ENCODE measurements at regions not wholly inside any gene's neighbourhood (a gene's known extent, or its start where the extent isn't known, plus 50 kb on each side); places are given as distances from the start of the nearest gene placed in this dataset.

DNA sequence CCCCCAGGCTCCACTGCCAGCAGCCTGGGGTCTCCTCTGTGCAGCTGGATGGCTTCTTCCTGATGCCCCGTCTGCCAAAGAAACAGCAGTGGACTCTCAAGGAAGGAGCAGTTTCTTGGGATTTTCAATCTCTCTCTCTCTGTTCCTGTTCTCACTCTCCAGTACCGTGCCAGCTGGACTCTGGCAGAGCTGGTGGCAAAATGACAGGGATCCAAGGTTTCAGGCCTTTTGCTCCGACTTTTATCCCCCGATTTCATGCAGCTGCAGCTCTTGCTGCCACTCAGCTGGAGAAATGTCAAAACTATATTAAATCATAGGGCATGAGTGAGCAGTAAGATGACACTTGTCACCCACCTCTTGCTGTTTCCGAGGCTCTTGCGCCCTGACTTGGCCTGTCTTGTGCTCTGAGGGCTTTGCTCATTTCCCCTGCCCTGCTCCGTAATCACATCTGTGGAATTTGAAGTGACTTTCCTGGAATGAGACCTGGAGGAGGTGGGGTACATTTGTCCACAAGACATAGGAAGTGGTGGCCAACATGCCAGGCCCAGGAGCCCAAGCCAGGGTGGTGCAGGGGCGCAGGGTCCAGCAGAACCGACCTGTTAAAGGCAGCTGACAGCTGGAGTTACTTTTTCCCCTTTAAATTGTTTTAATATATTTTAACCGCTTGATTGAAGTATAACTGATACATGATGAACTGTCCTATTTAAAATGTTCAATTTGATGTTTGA lies 576.2 kb downstream of the PTPRU start:
- H3K9me3 Mint-ChIP-seq: no peaks in the 10 kb centered on the region
- intact Hi-C loops (cut with micrococcal nuclease): no loop called here
- no peaks in the 10 kb centered on the region for H3K36me3 Mint-ChIP-seq (ENCODE audit: low read depth)
- peaks cover 24% of the 10 kb centered on the region for H3K27me3 Mint-ChIP-seq
- H3K27ac Mint-ChIP-seq: no peak overlapping the region
- DNase-seq: no peak
- no peaks in the 10 kb centered on the region for H3K4me1 Mint-ChIP-seq
- H3K4me3 Mint-ChIP-seq: no peak overlapping the region

DNA sequence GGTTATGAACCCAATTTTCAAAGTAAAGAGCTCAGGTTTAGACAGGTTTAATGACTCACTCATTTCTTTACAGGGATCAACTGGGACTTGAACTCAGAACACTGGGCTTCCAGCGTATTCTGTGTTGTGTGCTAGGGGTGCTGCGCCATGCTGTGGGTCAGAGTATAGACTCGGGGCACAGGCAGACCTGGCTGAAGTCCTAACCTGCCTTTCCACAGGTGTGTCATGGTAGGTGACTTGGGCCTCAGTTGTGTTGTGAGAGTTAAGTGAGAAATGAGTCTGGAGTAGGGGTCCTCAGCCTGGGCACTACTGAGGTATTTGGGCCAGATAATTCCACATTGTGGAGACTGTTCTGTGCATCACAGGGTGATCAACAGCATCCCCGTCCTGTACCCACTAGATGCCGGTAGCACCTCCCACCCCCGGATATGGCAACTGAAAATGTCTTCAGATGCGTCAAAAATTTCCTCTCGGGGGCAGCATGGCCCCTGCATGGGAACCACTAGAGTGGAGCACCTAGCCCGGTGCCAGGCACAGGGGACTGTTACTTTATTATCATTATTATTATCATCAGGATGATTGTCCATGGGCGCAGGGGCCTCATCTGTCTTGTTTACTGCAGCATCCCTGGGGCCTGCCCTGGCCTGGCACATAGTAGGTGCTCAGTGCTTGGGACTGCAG lies 575.5 kb downstream of the PTPRU start:
- no peaks in the 10 kb centered on the region for H3K36me3 Mint-ChIP-seq (ENCODE audit: low read depth)
- H3K27me3 Mint-ChIP-seq: peaks cover 19% of the 10 kb centered on the region
- no peaks in the 10 kb centered on the region for H3K9me3 Mint-ChIP-seq
- intact Hi-C loops (cut with micrococcal nuclease): no loop called here
- DNase-seq: no peak
- no peaks in the 10 kb centered on the region for H3K4me1 Mint-ChIP-seq
- H3K27ac Mint-ChIP-seq: no peak overlapping the region
- H3K4me3 Mint-ChIP-seq: no peak overlapping the region

DNA sequence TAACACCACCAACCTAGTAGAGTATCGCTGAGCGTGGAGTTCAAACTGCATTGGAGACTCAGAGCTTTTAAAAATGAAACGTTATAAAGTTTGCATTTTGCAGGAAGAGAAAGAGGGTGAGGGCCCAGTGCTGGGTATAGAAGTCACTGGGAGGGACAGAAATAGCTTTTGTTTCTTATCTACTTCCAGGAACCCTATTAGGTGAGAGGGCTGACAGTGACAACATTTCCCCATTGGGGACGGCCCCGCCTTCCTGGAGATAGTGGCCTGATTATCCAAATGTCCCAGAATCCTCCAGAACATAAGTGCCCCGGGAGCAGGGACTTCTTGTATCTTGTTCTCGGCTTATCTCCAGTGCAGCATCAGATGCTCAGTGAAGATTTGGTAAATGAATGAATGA lies 574.9 kb downstream of the PTPRU start:
- intact Hi-C loops (cut with micrococcal nuclease): no loop called here
- no peaks in the 10 kb centered on the region for H3K9me3 Mint-ChIP-seq

DNA sequence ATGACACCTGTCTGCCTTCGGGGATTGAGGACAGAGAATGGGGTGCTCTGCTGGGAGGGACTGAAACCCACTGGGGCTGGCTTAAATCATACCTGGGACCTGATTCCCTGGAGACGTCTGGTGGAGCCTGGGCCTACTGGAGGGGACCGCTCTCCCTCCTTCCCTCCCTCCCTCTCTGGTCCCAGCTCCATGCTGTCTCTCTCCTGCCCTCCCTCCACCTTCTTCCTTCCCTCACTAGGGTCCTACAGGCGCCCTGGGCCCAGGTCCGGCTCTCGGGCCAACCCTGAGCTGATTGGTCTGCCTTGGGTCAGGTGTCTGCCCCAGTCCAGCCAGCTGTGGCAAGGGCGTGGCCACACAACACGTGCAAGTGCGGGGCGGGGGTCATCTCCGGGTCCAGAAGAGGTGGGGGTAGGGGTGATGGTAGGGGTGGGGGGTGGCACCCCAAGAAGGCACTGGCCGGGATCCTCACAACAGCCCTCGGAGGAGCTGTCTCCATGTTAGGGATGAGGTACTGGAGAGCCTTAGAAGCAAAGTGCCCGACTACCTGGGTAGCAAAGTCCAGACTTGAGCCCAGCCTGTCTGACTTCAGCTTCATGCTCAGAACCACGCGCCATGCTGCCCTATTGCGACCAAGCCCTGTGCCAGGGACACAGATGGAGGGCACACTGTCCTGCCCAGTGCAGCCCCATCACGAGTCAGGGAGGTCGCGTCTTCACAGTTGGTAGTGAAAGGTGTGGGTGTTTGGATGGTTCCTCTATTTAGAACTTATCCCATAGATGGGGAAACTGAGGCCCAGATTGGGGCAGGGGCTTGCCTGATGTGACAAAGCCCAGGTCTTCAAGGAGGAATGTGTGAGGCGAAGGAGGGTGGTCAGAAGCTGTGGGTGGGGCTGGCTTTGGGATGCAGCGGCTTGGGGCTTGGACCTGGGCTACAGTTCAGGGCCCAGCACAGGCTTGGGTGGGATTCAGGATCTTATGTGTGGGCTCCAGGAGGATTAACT lies 574.1 kb downstream of the PTPRU start:
- no peaks in the 10 kb centered on the region for H3K36me3 Mint-ChIP-seq (ENCODE audit: low read depth)

More for the DNA sequence above, 574.9 kb downstream of the PTPRU start:
- Mint-ChIP-seq H3K4me3 (no peak overlapping the region), H3K36me3 (ENCODE audit: low read depth) (no peaks in the 10 kb centered on the region), H3K27ac (no peak overlapping the region), H3K27me3 (peaks cover 13% of the 10 kb centered on the region), H3K4me1 (no peaks in the 10 kb centered on the region)
- DNase-seq: no peak

DNA sequence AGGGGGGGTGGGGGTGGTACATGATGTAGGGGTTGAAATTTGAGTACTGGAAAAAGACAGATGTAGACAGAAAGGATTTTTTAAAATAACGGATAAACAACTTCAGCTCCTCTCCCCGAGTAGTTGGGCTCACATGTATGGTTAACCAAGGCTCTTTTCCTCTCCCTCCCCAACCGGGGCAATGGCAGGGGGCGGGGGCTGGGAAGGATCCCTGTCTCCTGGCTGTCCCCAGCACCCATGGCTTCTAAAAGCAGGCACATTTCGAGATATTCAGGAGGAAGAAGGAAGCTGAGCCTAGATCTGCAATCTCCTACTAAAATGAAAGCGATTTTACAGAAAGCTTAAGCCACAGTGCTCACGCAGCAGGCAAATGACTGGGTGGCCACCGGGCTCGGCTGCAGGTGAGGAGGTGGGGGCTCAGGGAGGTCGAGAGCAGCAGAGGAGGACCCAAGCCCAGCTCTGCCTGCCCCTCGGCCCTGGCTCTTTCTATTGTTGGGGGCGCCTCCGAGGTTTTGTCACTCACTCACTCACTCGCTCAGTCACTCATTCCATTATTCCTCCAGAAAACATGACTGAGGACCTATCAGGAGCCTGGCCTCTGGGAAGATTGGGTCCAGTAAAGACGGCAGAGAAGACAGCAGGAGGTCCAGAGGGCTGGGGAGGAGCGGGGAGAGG lies 573.3 kb downstream of the PTPRU start:
- no peak overlapping the region for H3K27ac Mint-ChIP-seq
- DNase-seq: no peak
- no peaks in the 10 kb centered on the region for H3K4me1 Mint-ChIP-seq
- H3K36me3 Mint-ChIP-seq (ENCODE audit: low read depth): no peaks in the 10 kb centered on the region
- H3K9me3 Mint-ChIP-seq: no peaks in the 10 kb centered on the region
- intact Hi-C loops (cut with micrococcal nuclease): no loop called here
- no peak overlapping the region for H3K4me3 Mint-ChIP-seq
- peaks cover 4% of the 10 kb centered on the region for H3K27me3 Mint-ChIP-seq

More for the DNA sequence above, 574.1 kb downstream of the PTPRU start:
- DNase-seq: no peak
- H3K4me3 Mint-ChIP-seq: no peak overlapping the region
- intact Hi-C loops (cut with micrococcal nuclease): no loop called here
- H3K9me3 Mint-ChIP-seq: no peaks in the 10 kb centered on the region
- H3K27me3 Mint-ChIP-seq: peaks cover 6% of the 10 kb centered on the region
- H3K27ac Mint-ChIP-seq: no peak overlapping the region
- H3K4me1 Mint-ChIP-seq: no peaks in the 10 kb centered on the region

DNA sequence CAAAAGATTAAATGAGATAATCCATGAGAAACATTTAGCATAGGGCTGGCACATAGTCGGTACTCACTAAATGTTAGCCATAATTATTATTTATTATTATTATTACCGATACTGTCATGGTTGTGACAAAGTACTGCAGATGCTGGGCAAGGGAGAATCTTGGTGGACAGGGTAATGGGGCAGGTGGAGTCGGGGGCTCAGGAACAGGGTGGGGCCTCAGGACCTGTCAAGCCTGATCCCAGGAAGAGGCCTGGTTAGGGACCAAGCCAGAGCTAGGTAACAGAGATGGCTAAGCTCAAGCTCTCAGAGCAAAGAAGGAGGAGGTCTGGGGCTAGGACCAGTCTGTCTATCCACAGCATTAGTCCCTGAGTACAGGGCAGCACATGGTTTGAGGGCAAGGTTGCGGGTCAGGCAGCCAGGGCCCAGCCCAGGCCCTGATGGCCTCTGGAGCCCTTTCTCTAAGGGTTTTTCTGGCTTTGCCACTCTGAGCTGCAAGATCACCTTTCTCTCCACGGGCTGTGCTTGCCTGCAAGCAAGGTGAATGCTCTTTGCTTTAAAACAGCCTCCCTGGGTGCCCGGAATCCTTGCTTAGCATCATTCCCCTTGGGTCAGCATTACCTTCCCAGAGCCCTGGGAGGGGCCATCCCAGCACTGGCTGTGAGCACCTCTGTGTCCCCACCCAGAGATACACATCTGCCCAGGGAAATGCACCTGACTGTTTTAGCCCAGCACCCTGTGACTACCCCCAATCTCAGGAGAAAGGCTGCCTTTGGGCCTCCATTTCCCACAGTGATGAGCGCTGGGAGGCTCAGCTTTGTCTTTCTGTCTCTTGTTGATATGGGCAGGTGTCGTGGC lies 572.0 kb downstream of the PTPRU start:
- DNase-seq: no peak
- Mint-ChIP-seq H3K27ac (no peak overlapping the region), H3K4me3 (no peak overlapping the region), H3K27me3 (peaks cover 1% of the 10 kb centered on the region), H3K36me3 (ENCODE audit: low read depth) (no peaks in the 10 kb centered on the region), H3K9me3 (no peaks in the 10 kb centered on the region), H3K4me1 (no peaks in the 10 kb centered on the region)
- intact Hi-C loops (cut with micrococcal nuclease): no loop called here

DNA sequence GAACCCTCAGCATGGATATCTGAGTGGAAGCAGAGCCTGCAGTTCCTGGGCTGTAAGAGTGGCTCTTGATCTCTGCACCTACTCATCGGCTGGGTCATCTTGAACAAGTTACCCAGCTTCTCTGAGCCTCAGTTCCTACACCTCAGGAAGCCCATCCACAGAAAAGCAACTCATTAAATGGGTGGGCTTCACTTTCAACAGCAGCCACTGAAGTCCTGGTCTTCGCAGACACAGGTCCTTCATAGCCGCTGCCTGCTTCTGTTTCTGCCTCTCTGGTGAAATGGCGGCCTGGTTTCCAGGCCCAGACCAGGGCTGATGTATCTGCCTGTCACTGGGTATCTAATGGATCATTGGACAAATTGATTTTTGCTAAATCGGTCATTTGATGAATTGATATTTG lies 571.4 kb downstream of the PTPRU start:
- Mint-ChIP-seq H3K9me3 (no peaks in the 10 kb centered on the region), H3K4me3 (no peak overlapping the region), H3K27me3 (peaks cover 3% of the 10 kb centered on the region), H3K4me1 (no peaks in the 10 kb centered on the region), H3K36me3 (ENCODE audit: low read depth) (no peaks in the 10 kb centered on the region), H3K27ac (no peak overlapping the region)
- intact Hi-C loops (cut with micrococcal nuclease): no loop called here
- no peak for DNase-seq

DNA sequence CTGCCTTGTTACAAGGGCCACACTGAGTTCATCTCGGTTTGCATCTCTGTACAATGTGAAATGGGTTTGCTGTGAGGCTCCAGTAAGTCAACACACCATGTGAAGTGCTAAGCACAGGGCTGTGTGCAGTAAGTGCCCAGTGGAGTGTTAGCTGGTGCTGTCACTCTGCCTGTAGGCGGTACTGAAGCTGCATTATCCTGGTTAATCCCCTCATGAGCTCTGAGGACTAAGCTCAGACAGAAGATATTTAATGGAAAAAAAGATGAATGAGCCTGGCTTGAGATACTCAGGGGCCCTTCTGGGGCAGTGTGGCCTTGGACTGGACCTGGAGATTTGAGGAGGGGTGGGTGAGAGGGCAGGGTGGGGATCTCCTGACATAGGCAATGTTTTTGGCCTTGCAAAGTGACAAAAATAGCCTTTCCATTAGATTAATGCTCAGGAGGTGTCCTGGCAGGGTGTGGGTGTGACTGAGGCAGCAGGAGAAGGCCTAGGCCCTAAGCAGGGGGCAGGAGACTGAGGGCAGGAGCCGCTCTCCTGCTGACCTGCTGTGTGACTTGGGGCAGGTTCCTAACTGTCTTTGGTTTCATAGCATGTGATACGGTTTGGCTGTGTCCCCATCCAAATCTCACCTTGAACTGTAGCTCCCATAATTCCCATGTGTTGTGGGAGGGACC lies 570.5 kb downstream of the PTPRU start:
- H3K27ac Mint-ChIP-seq: no peak overlapping the region
- intact Hi-C loops (cut with micrococcal nuclease): no loop called here

DNA sequence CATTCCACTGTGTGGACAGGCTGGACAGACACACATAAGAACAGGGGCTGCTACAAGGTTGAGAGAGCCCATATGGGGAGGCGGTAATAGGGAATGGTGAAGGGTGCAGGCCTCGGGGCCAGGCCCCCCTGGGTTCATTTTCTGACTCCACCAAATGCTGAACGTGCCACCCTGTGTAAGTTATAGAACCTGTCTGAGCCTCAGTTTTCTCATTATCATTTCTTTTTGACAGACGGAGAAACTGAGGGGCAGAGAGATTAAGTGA lies 569.5 kb downstream of the PTPRU start:
- no peak overlapping the region for H3K27ac Mint-ChIP-seq

More for the DNA sequence above, 570.5 kb downstream of the PTPRU start:
- Mint-ChIP-seq H3K4me1 (no peaks in the 10 kb centered on the region), H3K9me3 (no peaks in the 10 kb centered on the region), H3K36me3 (ENCODE audit: low read depth) (no peaks in the 10 kb centered on the region), H3K27me3 (peaks cover 1% of the 10 kb centered on the region), H3K4me3 (no peak overlapping the region)
- no peak for DNase-seq

DNA sequence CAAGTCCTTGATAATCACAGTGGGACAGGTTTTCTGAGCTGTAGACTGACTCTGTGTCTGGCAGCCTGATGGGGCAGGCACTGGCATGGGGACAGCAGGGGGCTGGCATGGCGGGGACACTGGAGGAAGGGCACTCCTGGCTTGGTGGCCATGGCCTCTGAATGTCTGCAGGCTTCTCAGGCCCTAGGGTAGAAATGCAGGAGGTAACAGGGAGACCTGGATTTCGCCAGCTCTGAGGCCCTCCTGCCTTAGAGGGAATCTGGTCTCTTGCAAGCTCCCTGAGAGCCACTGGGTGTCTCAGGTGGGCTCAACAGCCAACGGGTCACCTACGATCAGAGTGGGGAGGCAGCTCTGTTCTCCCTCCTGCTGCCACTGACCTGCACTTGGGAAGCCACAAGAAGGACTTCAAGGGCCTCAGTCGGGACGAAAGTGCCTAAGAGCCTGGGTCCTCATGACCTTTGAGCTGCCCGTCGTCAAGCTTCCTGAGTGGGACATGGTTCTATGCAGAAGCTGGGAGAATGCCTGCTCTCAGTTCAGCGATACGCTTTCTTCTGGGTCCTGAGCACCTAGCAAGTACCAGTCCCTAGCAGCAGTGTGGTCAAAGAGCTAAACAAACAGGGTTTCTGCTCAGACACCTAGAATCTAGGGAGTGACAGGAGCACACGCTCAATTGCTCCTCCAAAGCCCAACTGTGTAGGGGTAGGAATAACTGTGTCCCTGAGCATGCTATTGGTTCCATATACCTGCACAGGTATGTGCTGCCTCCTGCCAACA lies 569.0 kb downstream of the PTPRU start:
- no peak overlapping the region for H3K27ac Mint-ChIP-seq
- DNase-seq: no peak
- H3K27me3 Mint-ChIP-seq: peaks cover 1% of the 10 kb centered on the region
- H3K4me3 Mint-ChIP-seq: no peak overlapping the region
- H3K36me3 Mint-ChIP-seq (ENCODE audit: low read depth): no peaks in the 10 kb centered on the region
- no peaks in the 10 kb centered on the region for H3K4me1 Mint-ChIP-seq
- intact Hi-C loops (cut with micrococcal nuclease): no loop called here
- no peaks in the 10 kb centered on the region for H3K9me3 Mint-ChIP-seq

More for the DNA sequence above, 569.5 kb downstream of the PTPRU start:
- intact Hi-C loops (cut with micrococcal nuclease): no loop called here
- peaks cover 1% of the 10 kb centered on the region for H3K27me3 Mint-ChIP-seq
- DNase-seq: no peak
- H3K9me3 Mint-ChIP-seq: no peaks in the 10 kb centered on the region
- no peak overlapping the region for H3K4me3 Mint-ChIP-seq
- no peaks in the 10 kb centered on the region for H3K36me3 Mint-ChIP-seq (ENCODE audit: low read depth)
- no peaks in the 10 kb centered on the region for H3K4me1 Mint-ChIP-seq

DNA sequence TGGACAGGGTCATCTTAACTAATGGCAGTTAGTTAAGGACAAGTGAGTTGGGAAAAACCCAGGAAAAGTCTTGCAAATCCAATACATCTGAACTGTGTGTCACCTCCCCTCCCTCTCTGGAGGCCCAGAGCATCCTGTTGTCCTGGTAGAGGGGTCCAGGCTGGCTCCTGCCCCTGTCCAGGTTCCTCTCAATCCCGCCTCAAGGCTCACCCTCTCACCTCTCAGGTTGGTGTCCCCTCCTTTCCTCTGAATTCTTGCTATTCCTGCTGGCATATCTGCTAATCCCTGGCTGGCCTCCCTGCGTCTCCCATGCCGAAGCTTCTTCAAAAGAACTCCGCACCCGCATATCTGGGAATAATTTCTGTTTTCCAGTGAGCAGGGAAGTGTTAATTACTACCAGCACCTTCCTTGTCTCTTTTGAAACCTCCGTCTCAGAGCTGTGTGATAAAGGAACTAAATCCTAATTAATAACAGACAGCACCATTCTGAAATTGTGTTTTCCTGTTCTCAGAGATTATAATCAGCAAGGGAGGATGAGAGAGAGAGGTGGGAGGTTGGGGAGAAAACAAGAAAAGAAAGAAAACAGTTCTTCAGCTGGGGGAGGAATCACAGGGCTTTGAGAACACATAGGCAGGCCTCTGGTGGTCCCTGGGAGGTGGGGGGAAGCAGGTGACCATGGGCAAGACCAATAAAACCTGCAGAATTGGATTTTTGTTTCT lies 568.0 kb downstream of the PTPRU start:
- H3K4me1 Mint-ChIP-seq: no peaks in the 10 kb centered on the region
- H3K9me3 Mint-ChIP-seq: no peaks in the 10 kb centered on the region
- H3K27ac Mint-ChIP-seq: no peak overlapping the region
- H3K36me3 Mint-ChIP-seq (ENCODE audit: low read depth): no peaks in the 10 kb centered on the region
- intact Hi-C loops (cut with micrococcal nuclease): no loop called here
- peaks cover 1% of the 10 kb centered on the region for H3K27me3 Mint-ChIP-seq
- DNase-seq: no peak
- no peak overlapping the region for H3K4me3 Mint-ChIP-seq

DNA sequence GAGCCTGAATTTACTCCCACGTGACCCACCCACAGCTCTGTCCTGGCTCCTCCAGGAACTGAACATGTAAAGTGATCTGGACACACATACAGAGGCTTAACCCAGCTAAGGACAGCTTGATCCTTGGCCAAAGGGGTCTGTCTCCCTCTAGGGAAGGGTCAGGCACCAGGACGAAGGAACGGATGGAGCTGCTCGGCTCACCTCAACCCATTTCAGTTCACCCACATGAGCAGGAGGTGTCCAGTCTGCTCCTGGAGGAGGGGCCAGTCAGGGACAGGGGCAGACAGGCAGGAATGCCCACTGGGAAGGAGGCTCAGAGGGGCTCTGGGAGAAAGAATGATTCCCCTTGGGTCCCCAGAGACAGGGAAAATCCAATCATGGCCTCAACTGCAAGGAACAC lies 567.2 kb downstream of the PTPRU start:
- Mint-ChIP-seq H3K27ac (no peak overlapping the region), H3K4me1 (no peaks in the 10 kb centered on the region), H3K36me3 (ENCODE audit: low read depth) (no peaks in the 10 kb centered on the region), H3K9me3 (no peaks in the 10 kb centered on the region), H3K4me3 (no peak overlapping the region), H3K27me3 (peaks cover 1% of the 10 kb centered on the region)
- no peak for DNase-seq
- intact Hi-C loops (cut with micrococcal nuclease): no loop called here

Data from activated CD4-positive, alpha-beta T cell treated with anti-CD3 and anti-CD28 coated beads, Interleukin-2, amount 10 ng/mL, durations not matched to agents 24 days and 14 days (primary cell).